OCI-LY1 (cell line): ENCODE measurements at regions not wholly inside any gene's neighbourhood (a gene's known extent, or its start where the extent isn't known, plus 50 kb on each side); places are given as distances from the start of the nearest gene placed in this dataset.

Source experiments
- CTCF ChIP-seq: fragments of 200-600 bp; sonication (generic), shearing (Covaris generic); IDR thresholded peaks from 2 replicates; pipeline ENCODE4 v1.5.1; 2017; ENCODE audit warnings: mild to moderate bottlenecking, antibody characterized with exemption, low read length, moderate library complexity, mixed read lengths
- EZH2 ChIP-seq: fragments of 200-600 bp; sonication (generic), shearing (Covaris generic); IDR thresholded peaks from 2 replicates; pipeline ENCODE4 v1.8.0; 2017; ENCODE audit warnings: borderline replicate concordance, mixed run types, mild to moderate bottlenecking, antibody characterized with exemption, low read length, moderate library complexity, mixed read lengths

GRCh38 chr14:44009642-44010041, 497.4 kb downstream of the FSCB start:
- no peak for TF ChIP-seq CTCF
- no peak for TF ChIP-seq EZH2
